DMS79 (cell line): ENCODE measurements at regions not wholly inside any gene's neighbourhood (a gene's known extent, or its start where the extent isn't known, plus 50 kb on each side); places are given as distances from the start of the nearest gene placed in this dataset.
"Not testable (repeated sequence)": the region's sequence is repeated elsewhere in the genome, so short reads cannot be mapped to it uniquely, and the experiment has no call there.

Experiments used
- DNase-seq: peaks from one replicate; lab custom pipeline; 2025; lab: John Stamatoyannopoulos, UW

DNA sequence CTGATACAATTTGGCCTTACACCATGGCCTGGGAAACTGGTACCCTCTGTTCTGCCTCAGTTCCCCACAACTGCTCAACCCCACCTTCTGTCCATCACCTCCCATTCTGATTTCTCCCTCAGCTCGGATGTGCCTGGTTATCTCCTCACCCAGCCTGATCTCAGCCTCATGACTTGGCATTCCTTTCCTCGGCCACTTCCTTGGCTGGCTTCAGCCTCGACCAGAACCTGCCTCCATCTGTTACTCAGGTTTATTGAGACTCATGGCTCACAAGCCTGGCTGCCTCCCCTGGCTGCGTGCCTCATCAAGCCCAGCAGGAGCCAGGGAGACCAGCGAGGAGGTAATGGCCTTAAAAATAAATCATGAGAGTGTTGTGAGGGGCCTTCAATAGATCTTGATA, 356.2 kb upstream of the SPRED2 start:
- no peak for DNase-seq

GRCh38 chr2:65786765-65787164, 354.4 kb upstream of the SPRED2 start:
- no peak for DNase-seq

- no peak for DNase-seq
These were observed 353.8 kb upstream of the SPRED2 start for GRCh38 chr2:65786007-65786717.

- no peak for DNase-seq
These were observed 350.7 kb upstream of the SPRED2 start for GRCh38 chr2:65782996-65783650.

GRCh38 chr2:65782186-65782585, 349.8 kb upstream of the SPRED2 start:
- no peak for DNase-seq

- DNase-seq = no peak
These were observed 349.4 kb upstream of the SPRED2 start for GRCh38 chr2:65781756-65782155.

DNA sequence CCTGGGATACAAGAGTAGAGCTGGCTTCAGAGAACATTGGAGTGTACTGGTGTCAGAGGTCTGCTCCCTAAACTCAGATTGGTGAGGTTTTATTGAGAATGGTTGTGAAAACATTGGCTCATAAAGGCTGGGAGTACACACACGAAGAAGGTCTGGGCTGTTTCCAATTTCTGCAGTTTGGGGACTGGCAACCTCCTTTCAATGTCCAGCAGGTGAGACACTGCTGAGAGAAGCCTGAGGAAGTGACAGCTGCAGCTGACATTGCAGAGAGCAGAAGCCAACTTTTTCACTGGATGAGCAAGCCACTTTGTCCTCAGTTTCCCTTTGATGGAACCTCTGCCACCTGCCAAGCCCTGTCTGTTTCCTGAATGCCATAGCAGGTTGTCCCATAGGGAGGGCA, 346.6 kb upstream of the SPRED2 start:
- DNase-seq = no peak

DNA sequence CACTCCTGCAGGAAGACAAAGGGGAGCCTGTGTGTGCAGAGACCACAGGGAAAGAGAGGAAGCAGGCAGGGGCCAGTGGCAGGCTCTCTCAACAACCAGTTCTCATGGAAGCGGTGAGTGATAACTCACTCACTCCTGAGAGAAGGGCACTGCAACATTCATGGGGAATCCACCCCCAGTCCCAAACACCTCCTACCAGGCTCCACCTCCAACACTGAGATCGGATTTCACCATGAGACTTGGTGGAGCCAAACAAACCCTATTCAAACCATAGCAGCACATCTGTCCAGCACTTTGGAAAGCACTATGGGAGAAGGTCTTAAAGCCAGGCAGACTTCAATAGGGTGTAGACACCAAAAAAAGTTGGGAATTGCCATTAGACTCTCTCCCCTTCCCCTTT, 345.7 kb upstream of the SPRED2 start:
- DNase-seq = no peak

GRCh38 chr2:65775839-65776238, 343.4 kb upstream of the SPRED2 start:
- no peak for DNase-seq

DNA sequence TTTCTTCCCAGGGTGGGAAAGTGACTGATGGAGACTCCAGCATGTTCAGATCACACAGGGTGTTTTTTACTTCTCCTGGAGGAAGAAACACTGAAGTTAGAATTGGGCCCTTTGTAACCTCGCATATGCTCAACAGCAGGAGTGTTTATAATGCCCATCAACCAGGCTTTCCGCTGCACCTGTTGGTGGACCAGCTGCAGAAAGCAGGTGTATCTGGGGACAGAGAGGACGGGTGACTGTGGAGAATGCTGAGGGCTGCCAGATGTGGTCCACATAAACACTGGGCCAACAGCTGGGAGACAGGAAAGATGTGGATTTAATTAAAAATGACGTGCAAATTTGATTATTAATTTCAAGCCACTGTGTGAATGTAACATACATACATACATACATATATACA, 335.5 kb upstream of the SPRED2 start:
- no peak for DNase-seq

- no peak for DNase-seq
These were observed 334.4 kb upstream of the SPRED2 start for GRCh38 chr2:65766768-65767267.

- no peak for DNase-seq
These were observed 333.0 kb upstream of the SPRED2 start for GRCh38 chr2:65765376-65765775.

DNA sequence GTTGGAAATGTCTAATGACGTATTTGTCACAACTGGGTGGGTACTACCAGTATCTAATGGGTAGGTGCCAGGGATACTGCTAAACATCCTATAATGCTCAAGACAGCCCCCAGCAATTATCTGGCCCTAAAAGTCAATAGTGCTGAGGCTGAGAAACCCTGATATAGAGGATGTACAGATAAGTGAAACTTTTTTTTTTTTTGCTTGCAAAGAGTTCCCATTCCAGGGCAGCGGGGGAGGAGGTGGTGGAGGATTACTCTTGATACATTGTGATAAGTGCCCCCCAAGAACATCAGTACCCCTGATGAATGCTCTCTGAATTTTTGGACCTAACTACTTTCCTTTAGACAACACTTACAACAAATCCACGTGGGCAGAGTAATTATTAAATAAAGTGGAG, 329.7 kb upstream of the SPRED2 start:
- DNase-seq = no peak

GRCh38 chr2:65754219-65754618, 321.8 kb upstream of the SPRED2 start:
- no peak for DNase-seq

- DNase-seq = no peak
These were observed 319.0 kb upstream of the SPRED2 start for GRCh38 chr2:65751408-65751807.

DNA sequence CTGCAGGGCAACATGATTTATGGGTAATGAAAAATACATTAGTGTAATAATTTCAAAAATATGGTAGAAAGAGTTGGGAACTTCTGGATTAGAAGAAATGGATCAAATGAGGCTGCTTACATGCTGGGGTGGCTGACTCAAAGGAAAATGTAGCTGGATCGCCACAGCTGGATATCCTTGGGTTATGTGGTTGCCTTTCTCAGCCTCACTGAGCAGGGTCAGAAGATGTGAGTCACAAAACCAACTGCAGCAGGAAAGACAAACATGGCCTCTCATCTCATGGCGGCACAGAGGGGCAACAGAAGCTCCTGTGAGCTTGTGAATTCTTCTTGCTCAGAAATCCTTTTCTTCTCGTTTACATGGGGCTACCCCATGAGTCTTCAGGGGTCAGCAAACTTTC, 317.1 kb upstream of the SPRED2 start:
- no peak for DNase-seq

- DNase-seq = not testable (repeated sequence)
These were observed 315.5 kb upstream of the SPRED2 start for GRCh38 chr2:65747875-65748274.

GRCh38 chr2:65746931-65747675, 314.7 kb upstream of the SPRED2 start:
- DNase-seq = no peak

DNA sequence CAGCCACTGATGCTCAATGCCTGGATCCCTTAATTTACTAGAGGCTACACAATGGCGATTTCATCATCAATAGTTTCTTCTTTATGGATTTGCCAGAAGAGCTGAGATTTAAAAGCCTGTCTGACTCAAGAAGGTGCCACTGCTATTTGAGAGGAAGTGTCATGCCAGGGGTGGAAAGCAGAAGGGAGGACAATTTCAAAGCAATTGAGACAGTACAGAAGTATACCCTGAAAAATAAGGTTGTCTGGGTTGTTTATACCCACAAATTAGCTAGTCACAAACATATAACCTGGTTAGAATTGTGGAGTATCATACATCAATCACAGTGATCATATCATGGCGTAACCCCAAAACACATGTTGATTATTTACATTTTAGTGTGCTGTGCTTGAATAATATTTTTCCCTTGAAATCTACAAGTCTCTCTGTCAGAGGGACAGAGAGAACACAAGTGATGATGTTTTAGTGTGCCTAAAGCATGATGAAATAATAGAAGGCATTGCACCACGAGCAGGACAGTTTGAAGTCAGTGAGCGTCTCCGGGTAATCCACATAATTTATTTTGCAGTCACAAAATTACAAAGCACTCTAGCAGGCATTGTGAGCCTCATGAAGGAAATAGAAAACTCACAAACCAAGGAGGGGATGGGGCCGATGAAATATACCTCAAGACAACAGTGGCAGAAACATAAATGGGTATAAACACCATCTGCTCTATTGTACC, 312.2 kb upstream of the SPRED2 start:
- DNase-seq = no peak

DNA sequence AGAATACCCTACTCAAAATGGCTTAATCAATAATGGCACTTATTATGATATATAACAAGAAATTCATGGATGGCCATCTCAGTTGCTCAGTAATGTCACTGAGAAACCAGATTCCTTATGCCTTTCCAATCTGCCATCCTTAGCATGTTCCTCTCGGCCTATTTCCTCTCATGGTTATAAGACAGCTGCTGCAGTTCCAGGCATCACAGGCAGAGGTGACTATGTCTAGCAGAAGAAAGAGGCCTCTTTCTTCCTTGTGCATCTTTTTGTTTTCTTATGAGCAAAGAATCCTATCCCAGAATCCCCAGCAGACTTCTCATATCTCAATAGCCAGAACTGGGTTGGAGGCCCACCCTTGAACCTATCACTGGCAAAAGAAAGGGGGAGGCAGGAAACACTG, 310.6 kb upstream of the SPRED2 start:
- DNase-seq = no peak

- DNase-seq = no peak
These were observed 307.5 kb upstream of the SPRED2 start for GRCh38 chr2:65739927-65740326.

- no peak for DNase-seq
These were observed 305.1 kb upstream of the SPRED2 start for GRCh38 chr2:65737452-65738011.
